ENCODE measurements at regions not wholly inside any gene's neighbourhood (a gene's known extent, or its start where the extent isn't known, plus 50 kb on each side); places are given as distances from the start of the nearest gene placed in this dataset.

- no peak for DNase-seq
These were observed 785.8 kb downstream of the MED13L start for GRCh38 chr12:115491511-115492250.

GRCh38 chr12:115489253-115489652 is 788.2 kb downstream of the MED13L start:
- no peak for DNase-seq

GRCh38 chr12:115485967-115486366 is 791.5 kb downstream of the MED13L start:
- DNase-seq: no peak

- DNase-seq: no peak
These were observed 792.0 kb downstream of the MED13L start for GRCh38 chr12:115485503-115485902.

- no peak for DNase-seq
These were observed 794.5 kb downstream of the MED13L start for GRCh38 chr12:115482943-115483342.

- no peak for DNase-seq
These were observed 796.4 kb downstream of the MED13L start for GRCh38 chr12:115481141-115481540.

GRCh38 chr12:115478505-115478904 is 794.5 kb upstream of the TBX3 start:
- DNase-seq: no peak

- DNase-seq: no peak
These were observed 790.8 kb upstream of the TBX3 start for GRCh38 chr12:115474539-115475353.

GRCh38 chr12:115473257-115473956 is 789.4 kb upstream of the TBX3 start:
- no peak for DNase-seq

- DNase-seq: no peak
These were observed 788.9 kb upstream of the TBX3 start for GRCh38 chr12:115472852-115473251.

- DNase-seq: no peak
These were observed 787.0 kb upstream of the TBX3 start for GRCh38 chr12:115470977-115471376.

GRCh38 chr12:115470526-115470925 is 786.6 kb upstream of the TBX3 start:
- no peak for DNase-seq

- no peak for DNase-seq
These were observed 784.1 kb upstream of the TBX3 start for GRCh38 chr12:115468087-115468510.

- DNase-seq: no peak
These were observed 783.6 kb upstream of the TBX3 start for GRCh38 chr12:115467531-115467930.

GRCh38 chr12:115466076-115466475 is 782.1 kb upstream of the TBX3 start:
- no peak for DNase-seq

GRCh38 chr12:115464661-115465060 is 780.7 kb upstream of the TBX3 start:
- no peak for DNase-seq

GRCh38 chr12:115464111-115464581 is 780.2 kb upstream of the TBX3 start:
- no peak for DNase-seq

GRCh38 chr12:115461401-115461800 is 777.4 kb upstream of the TBX3 start:
- DNase-seq: no peak

GRCh38 chr12:115457798-115458197 is 773.8 kb upstream of the TBX3 start:
- no peak for DNase-seq

- no peak for DNase-seq
These were observed 773.1 kb upstream of the TBX3 start for GRCh38 chr12:115456946-115457689.

- no peak for DNase-seq
These were observed 771.3 kb upstream of the TBX3 start for GRCh38 chr12:115455268-115455681.

GRCh38 chr12:115452751-115453281 is 768.8 kb upstream of the TBX3 start:
- no peak for DNase-seq

Measured in CD4-positive, alpha-beta T cell treated with Interleukin-15 for 1 hour (primary cell).